ENCODE measurements at regions not wholly inside any gene's neighbourhood (a gene's known extent, or its start where the extent isn't known, plus 50 kb on each side); places are given as distances from the start of the nearest gene placed in this dataset.

- TF ChIP-seq EZH2phosphoT487 (IDR thresholded peaks at IDR 0.05; ENCODE audit: unreplicated experiment) = no peak
- no peak for TF ChIP-seq ZNF331 (CRISPR knock-in tag; IDR thresholded peaks at IDR 0.05; ENCODE audit: low read depth)
- TF ChIP-seq NANOG (IDR thresholded peaks at IDR 0.05; ENCODE audit: borderline replicate concordance) = no peak
- no peak for TF ChIP-seq ZNF462 (CRISPR knock-in tag; IDR thresholded peaks at IDR 0.05)
- no peak for TF ChIP-seq ETS1 (IDR thresholded peaks at IDR 0.05)
These were observed 1086.8 kb downstream of the BRD1 start (continued) for GRCh38 chr22:48740731-48741405.

- Histone ChIP-seq H3K4me1 (ENCODE audit: insufficient read depth) (no peaks in the 10 kb centered on the region), H2AFZ (no peak overlapping the region), H4K20me1 (replicated peaks; ENCODE audit: insufficient read depth) (no peaks in the 10 kb centered on the region), H3K4me3 (no peak overlapping the region), H3K9me2 (ENCODE audit: insufficient read depth) (no peaks in the 10 kb centered on the region), H3K36me3 (ENCODE audit: insufficient read depth) (no peaks in the 10 kb centered on the region), H3F3A (replicated peaks; ENCODE audit: low read depth) (no peaks in the 10 kb centered on the region), H3K79me2 (replicated peaks; ENCODE audit: insufficient read depth) (no peaks in the 10 kb centered on the region), H3K27me3 (ENCODE audit: insufficient read depth) (no peaks in the 10 kb centered on the region), H3K27ac (ENCODE audit: low read depth) (no peak overlapping the region), H3K4me2 (no peak overlapping the region)
- Mint-ChIP-seq H3K4me1 (no peaks in the 10 kb centered on the region), H3K9me3 (peaks cover 3% of the 10 kb centered on the region; the same call in 1 of the 3 replicates), H3K4me3 (no peak overlapping the region), H3K27me3 (ENCODE audit: insufficient read depth, low read depth, poor library complexity) (peaks cover 4% of the 10 kb centered on the region), H3K27ac (no peak overlapping the region), H3K36me3 (ENCODE audit: low read depth) (peaks cover under 1% of the 10 kb centered on the region; the same call in 1 of the 3 replicates)
- DNase-seq (ENCODE audit: low spot score) (no peak), ATAC-seq (no peak)
- TF ChIP-seq ETS1 (IDR thresholded peaks at IDR 0.05) (no peak), EZH2phosphoT487 (IDR thresholded peaks at IDR 0.05; ENCODE audit: unreplicated experiment) (no peak), JUNB (IDR thresholded peaks at IDR 0.05; ENCODE audit: unreplicated experiment) (no peak)
These were observed 1087.5 kb downstream of the BRD1 start for GRCh38 chr22:48740086-48740730.

Measured in GM23338 (cell line).